ENCODE measurements at regions not wholly inside any gene's neighbourhood (a gene's known extent, or its start where the extent isn't known, plus 50 kb on each side); places are given as distances from the start of the nearest gene placed in this dataset.

- TF ChIP-seq, protein P1, sequence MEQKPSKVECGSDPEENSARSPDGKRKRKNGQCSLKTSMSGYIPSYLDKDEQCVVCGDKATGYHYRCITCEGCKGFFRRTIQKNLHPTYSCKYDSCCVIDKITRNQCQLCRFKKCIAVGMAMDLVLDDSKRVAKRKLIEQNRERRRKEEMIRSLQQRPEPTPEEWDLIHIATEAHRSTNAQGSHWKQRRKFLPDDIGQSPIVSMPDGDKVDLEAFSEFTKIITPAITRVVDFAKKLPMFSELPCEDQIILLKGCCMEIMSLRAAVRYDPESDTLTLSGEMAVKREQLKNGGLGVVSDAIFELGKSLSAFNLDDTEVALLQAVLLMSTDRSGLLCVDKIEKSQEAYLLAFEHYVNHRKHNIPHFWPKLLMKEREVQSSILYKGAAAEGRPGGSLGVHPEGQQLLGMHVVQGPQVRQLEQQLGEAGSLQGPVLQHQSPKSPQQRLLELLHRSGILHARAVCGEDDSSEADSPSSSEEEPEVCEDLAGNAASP (CRISPR knock-in tag; IDR thresholded peaks at IDR 0.05; ENCODE audit: borderline replicate concordance): peak; percentile 64; the same call in 1 of the 2 replicates
- TF ChIP-seq, protein P2, sequence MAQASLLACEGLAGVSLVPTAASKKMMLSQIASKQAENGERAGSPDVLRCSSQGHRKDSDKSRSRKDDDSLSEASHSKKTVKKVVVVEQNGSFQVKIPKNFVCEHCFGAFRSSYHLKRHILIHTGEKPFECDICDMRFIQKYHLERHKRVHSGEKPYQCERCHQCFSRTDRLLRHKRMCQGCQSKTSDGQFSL (CRISPR knock-in tag; IDR thresholded peaks at IDR 0.05): no peak
- no peak for TF ChIP-seq CCAR2 (optimal IDR thresholded peaks at IDR 0.05; ENCODE audit: low read depth, low read length)
- TF ChIP-seq PAF1 (CRISPR knock-in tag; IDR thresholded peaks at IDR 0.05): no peak
- no peak for TF ChIP-seq ZNF883 (CRISPR knock-in tag; IDR thresholded peaks at IDR 0.05; ENCODE audit: not compliant biosample characterization)
- no peak for TF ChIP-seq CENPT (CRISPR knock-in tag; IDR thresholded peaks at IDR 0.05; ENCODE audit: low read depth)
- TF ChIP-seq MTA1 (CRISPR knock-in tag; IDR thresholded peaks at IDR 0.05; ENCODE audit: borderline replicate concordance): peak; percentile 59
- no peak for TF ChIP-seq ZNF124 (CRISPR knock-in tag; IDR thresholded peaks at IDR 0.05)
- TF ChIP-seq HOXA7 (CRISPR knock-in tag; IDR thresholded peaks at IDR 0.05): no peak
- TF ChIP-seq, protein P3, sequence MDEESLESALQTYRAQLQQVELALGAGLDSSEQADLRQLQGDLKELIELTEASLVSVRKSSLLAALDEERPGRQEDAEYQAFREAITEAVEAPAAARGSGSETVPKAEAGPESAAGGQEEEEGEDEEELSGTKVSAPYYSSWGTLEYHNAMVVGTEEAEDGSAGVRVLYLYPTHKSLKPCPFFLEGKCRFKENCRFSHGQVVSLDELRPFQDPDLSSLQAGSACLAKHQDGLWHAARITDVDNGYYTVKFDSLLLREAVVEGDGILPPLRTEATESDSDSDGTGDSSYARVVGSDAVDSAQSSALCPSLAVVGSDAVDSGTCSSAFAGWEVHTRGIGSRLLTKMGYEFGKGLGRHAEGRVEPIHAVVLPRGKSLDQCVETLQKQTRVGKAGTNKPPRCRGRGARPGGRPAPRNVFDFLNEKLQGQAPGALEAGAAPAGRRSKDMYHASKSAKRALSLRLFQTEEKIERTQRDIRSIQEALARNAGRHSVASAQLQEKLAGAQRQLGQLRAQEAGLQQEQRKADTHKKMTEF (CRISPR knock-in tag; IDR thresholded peaks at IDR 0.05): peak; percentile 79
- no peak for TF ChIP-seq SNRNP70 (IDR thresholded peaks at IDR 0.05; ENCODE audit: low read depth, low read length)
- no peak for TF ChIP-seq ZNF776 (CRISPR knock-in tag; IDR thresholded peaks at IDR 0.05)
- peak; percentile 47; the same call in 1 of the 2 replicates for TF ChIP-seq ZNF451 (CRISPR knock-in tag; IDR thresholded peaks at IDR 0.05)
- no peak for TF ChIP-seq ZNF577 (CRISPR knock-in tag; IDR thresholded peaks at IDR 0.05; ENCODE audit: borderline replicate concordance, low read depth)
- no peak for TF ChIP-seq ZNF160 (CRISPR knock-in tag; IDR thresholded peaks at IDR 0.05)
- TF ChIP-seq, protein P4, sequence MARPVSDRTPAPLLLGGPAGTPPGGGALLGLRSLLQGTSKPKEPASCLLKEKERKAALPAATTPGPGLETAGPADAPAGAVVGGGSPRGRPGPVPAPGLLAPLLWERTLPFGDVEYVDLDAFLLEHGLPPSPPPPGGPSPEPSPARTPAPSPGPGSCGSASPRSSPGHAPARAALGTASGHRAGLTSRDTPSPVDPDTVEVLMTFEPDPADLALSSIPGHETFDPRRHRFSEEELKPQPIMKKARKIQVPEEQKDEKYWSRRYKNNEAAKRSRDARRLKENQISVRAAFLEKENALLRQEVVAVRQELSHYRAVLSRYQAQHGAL (CRISPR knock-in tag; IDR thresholded peaks at IDR 0.05; ENCODE audit: not compliant biosample characterization): no peak
- TF ChIP-seq, protein P5, sequence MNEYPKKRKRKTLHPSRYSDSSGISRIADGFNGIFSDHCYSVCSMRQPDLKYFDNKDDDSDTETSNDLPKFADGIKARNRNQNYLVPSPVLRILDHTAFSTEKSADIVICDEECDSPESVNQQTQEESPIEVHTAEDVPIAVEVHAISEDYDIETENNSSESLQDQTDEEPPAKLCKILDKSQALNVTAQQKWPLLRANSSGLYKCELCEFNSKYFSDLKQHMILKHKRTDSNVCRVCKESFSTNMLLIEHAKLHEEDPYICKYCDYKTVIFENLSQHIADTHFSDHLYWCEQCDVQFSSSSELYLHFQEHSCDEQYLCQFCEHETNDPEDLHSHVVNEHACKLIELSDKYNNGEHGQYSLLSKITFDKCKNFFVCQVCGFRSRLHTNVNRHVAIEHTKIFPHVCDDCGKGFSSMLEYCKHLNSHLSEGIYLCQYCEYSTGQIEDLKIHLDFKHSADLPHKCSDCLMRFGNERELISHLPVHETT (CRISPR knock-in tag; conservative IDR thresholded peaks at IDR 0.05): no peak
- no peak for TF ChIP-seq HNF1A (IDR thresholded peaks at IDR 0.05; ENCODE audit: low read depth)
- TF ChIP-seq HNF1A (CRISPR knock-in tag; IDR thresholded peaks at IDR 0.05; ENCODE audit: borderline replicate concordance): no peak
- TF ChIP-seq ZNF773 (CRISPR knock-in tag; IDR thresholded peaks at IDR 0.05; ENCODE audit: borderline replicate concordance): no peak
Observed at GRCh38 chr1:234545517-234546386, 64.2 kb downstream of the IRF2BP2 start (continued).

Measured in HepG2 (cell line).